Esophagus muscularis mucosa (tissue), 4 donors: ENCODE measurements at regions not wholly inside any gene's neighbourhood (a gene's known extent, or its start where the extent isn't known, plus 50 kb on each side); places are given as distances from the start of the nearest gene placed in this dataset.

Source experiments
- DNase-seq: peaks from one replicate; pipeline ENCODE4 v3.0.0-alpha.2; 2017; ENCODE audit errors: extremely low spot score
- H3K27ac ChIP-seq, 4 donors: fragments of 200-600 bp; sonication (generic); replicated peaks in 1 of 4; 1 replicate in 3 of 4; 2 replicates in 1 of 4; pipeline ENCODE4 v1.5.1; 2016 to 2019; ENCODE audit warnings: mild to moderate bottlenecking in 1 of 4
- H3K27me3 ChIP-seq, 4 donors: fragments of 200-600 bp; sonication (generic); one replicate each; pipeline versions ENCODE4 v1.5.1 to v1.6.0; 2016 to 2019
- H3K36me3 ChIP-seq, 4 donors: fragments of 200-600 bp; sonication (generic); one replicate each; pipeline ENCODE4 v1.5.1; 2016 to 2019
- H3K4me1 ChIP-seq, 4 donors: fragments of 200-600 bp; sonication (generic); one replicate each; pipeline ENCODE4 v1.5.1; 2016 to 2019
- H3K4me3 ChIP-seq, 4 donors: fragments of 200-600 bp; sonication (generic); 1 replicate in 2 of 4; 2 replicates in 2 of 4; pipeline ENCODE4 v1.5.1; 2016 to 2019; ENCODE audit warnings: mild to moderate bottlenecking in 4 of 4, moderate library complexity in 1 of 4
- H3K9me3 ChIP-seq, 4 donors: fragments of 200-600 bp; sonication (generic); 1 replicate in 3 of 4; 2 replicates in 1 of 4; pipeline ENCODE4 v1.5.1; 2016 to 2019
- CTCF ChIP-seq, 3 experiments: fragments of 200-600 bp in 2 of 3; fragments of 450-650 bp in 1 of 3; sonication (generic) in 2 of 3; IDR thresholded peaks; one replicate each; pipeline ENCODE4 v1.5.1; 2017 to 2019; ENCODE audit warnings: antibody characterized with exemption in 3 of 3, mild to moderate bottlenecking in 2 of 3, moderate library complexity in 1 of 3
- EP300 ChIP-seq: sonication (generic); formaldehyde crosslinking; IDR thresholded peaks from one replicate; pipeline ENCODE4 v1.6.1; 2017; ENCODE audit warnings: antibody characterized with exemption
- POLR2A ChIP-seq: fragments of 450-650 bp; IDR thresholded peaks from one replicate; pipeline ENCODE4 v1.6.1; 2017; ENCODE audit warnings: antibody characterized with exemption, moderate library complexity, mild to moderate bottlenecking, low read depth
- POLR2AphosphoS5 ChIP-seq, 2 donors: sonication (generic); formaldehyde crosslinking; IDR thresholded peaks; one replicate each; pipeline ENCODE4 v1.6.1; 2017; ENCODE audit warnings: antibody characterized with exemption in 2 of 2
- WGBS: methylation state at CpG from one replicate; pipeline ENCODE4 v1.1.5; 2018; 5-methylcytosine and 5-hydroxymethylcytosine counted together
- intact Hi-C: fragments of 100-400 bp; cut with DNase I; formaldehyde crosslinking; loops from one replicate; pipeline ENCODE4 v1.15.1; 2023

DNA sequence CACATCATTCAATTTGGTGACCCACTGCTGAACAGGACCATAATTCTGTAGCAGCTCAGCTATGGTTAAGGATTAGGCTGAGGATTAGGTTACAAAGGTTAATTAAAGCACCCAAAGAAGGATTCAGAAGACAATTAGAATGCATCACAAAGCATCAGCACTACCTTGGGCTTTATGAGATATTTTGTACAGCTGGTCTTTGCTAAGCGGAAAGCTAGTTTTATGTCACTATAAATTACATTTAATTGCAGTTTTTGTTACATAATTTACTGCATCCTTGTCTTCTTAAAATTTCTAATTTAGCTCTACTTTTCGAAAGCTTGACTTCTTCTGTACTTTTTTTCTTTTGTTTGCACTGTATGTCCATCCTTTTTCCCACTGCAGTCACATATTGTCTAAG lies 711.5 kb downstream of the RPS29 start:
- TF ChIP-seq CTCF (IDR thresholded peaks at IDR 0.05): no peak
- TF ChIP-seq EP300: no peak
- no peak for TF ChIP-seq POLR2A
- no peak for TF ChIP-seq POLR2AphosphoS5 (IDR thresholded peaks at IDR 0.05)
- no peak overlapping the region for H3K4me3 ChIP-seq
- H3K4me1 ChIP-seq: no peaks in the 10 kb centered on the region
- WGBS: 89% methylated on average over 2 of the region's 2 CpGs
- no peak for DNase-seq
- H3K36me3 ChIP-seq: no peaks in the 10 kb centered on the region
- intact Hi-C loops: no loop called here
- H3K27ac ChIP-seq: no peak overlapping the region
- H3K9me3 ChIP-seq: no peaks in the 10 kb centered on the region
- H3K27me3 ChIP-seq: no peaks in the 10 kb centered on the region

DNA sequence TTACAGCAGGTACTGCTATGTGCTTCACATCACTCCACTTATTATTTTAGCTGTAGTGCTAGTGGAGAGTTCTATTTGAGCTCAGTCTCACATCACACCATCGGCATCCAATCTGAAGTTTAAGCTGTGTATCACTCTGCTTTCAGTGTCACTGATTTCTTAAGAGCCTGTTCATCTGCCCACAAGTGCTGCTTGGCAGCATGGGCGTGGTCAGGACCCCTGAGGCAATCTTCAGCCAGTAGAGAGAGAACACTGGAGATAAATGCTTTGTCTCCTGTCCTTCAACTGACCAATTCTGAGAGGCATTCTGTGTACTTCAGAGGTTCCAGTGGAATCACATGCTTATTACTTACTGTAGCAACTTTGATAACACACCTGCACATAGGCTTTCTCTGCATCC lies 728.8 kb downstream of the RPS29 start:
- TF ChIP-seq CTCF (IDR thresholded peaks at IDR 0.05) (no peak), POLR2AphosphoS5 (IDR thresholded peaks at IDR 0.05) (no peak), POLR2A (no peak), EP300 (no peak)
- WGBS: 80% methylated on average over 2 of the region's 2 CpGs
- Histone ChIP-seq H3K36me3 (no peaks in the 10 kb centered on the region), H3K4me3 (no peak overlapping the region), H3K27ac (no peak overlapping the region), H3K4me1 (no peaks in the 10 kb centered on the region), H3K27me3 (no peaks in the 10 kb centered on the region), H3K9me3 (no peaks in the 10 kb centered on the region)
- intact Hi-C loops: no loop called here
- no peak for DNase-seq

DNA sequence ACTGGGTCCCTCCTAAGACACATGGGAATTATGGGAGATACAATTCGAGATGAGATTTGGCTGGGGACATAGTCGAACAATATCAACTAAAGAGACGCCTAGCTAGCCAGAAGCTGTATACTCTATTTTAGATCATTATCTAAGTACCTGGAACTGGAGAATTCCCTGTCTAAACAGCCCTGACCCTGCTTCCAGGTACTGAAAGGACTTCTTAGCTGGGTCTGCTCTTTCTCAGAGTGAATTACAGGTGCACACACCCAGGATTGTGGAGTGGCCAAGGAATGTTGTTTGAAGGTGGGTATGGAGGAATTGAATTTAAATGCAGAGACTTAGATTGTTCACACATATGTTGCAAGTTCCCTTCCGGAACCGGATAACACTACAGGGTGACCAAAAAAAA lies 733.0 kb downstream of the RPS29 start:
- no peak overlapping the region for H3K27ac ChIP-seq
- no peaks in the 10 kb centered on the region for H3K4me1 ChIP-seq
- TF ChIP-seq CTCF (IDR thresholded peaks at IDR 0.05) (no peak), EP300 (no peak), POLR2A (no peak), POLR2AphosphoS5 (IDR thresholded peaks at IDR 0.05) (no peak)
- H3K27me3 ChIP-seq: no peaks in the 10 kb centered on the region
- no peak overlapping the region for H3K4me3 ChIP-seq
- intact Hi-C loops: no loop called here
- H3K36me3 ChIP-seq: no peaks in the 10 kb centered on the region
- WGBS: 97% methylated on average over 2 of the region's 5 CpGs
- no peak for DNase-seq
- H3K9me3 ChIP-seq: no peaks in the 10 kb centered on the region

- no peaks in the 10 kb centered on the region for H3K27me3 ChIP-seq
- no peaks in the 10 kb centered on the region for H3K36me3 ChIP-seq
- no peak overlapping the region for H3K27ac ChIP-seq
- intact Hi-C loops: no loop called here
- 33% methylated on average over 2 of the region's 2 CpGs for WGBS
- no peaks in the 10 kb centered on the region for H3K9me3 ChIP-seq
- no peak for DNase-seq
- H3K4me1 ChIP-seq: no peaks in the 10 kb centered on the region
- no peak overlapping the region for H3K4me3 ChIP-seq
- TF ChIP-seq POLR2AphosphoS5 (IDR thresholded peaks at IDR 0.05): no peak
- no peak for TF ChIP-seq POLR2A
- no peak for TF ChIP-seq EP300
- TF ChIP-seq CTCF (IDR thresholded peaks at IDR 0.05): no peak
Measured at GRCh38 chr14:48849741-48850322, 736.3 kb downstream of the RPS29 start.

GRCh38 chr14:48842785-48843184 lies 743.4 kb downstream of the RPS29 start:
- no peak for DNase-seq
- Histone ChIP-seq H3K4me1 (no peaks in the 10 kb centered on the region), H3K9me3 (no peaks in the 10 kb centered on the region), H3K36me3 (no peaks in the 10 kb centered on the region), H3K4me3 (no peak overlapping the region), H3K27ac (no peak overlapping the region), H3K27me3 (no peaks in the 10 kb centered on the region)
- intact Hi-C loops: no loop called here
- 79% methylated on average over 2 of the region's 2 CpGs for WGBS
- no peak for TF ChIP-seq POLR2AphosphoS5 (IDR thresholded peaks at IDR 0.05)
- TF ChIP-seq POLR2A: no peak
- no peak for TF ChIP-seq EP300
- TF ChIP-seq CTCF (IDR thresholded peaks at IDR 0.05): no peak
